NCI-H2029 treated with DMSO at 0.1 percent for 48 hours (cell line): ENCODE measurements at regions not wholly inside any gene's neighbourhood (a gene's known extent, or its start where the extent isn't known, plus 50 kb on each side); places are given as distances from the start of the nearest gene placed in this dataset.
"Not testable (repeated sequence)": the region's sequence is repeated elsewhere in the genome, so short reads cannot be mapped to it uniquely, and the experiment has no call there.

Source experiments
- DNase-seq: peaks from one replicate; lab custom pipeline; 2025; lab: John Stamatoyannopoulos, UW

DNA sequence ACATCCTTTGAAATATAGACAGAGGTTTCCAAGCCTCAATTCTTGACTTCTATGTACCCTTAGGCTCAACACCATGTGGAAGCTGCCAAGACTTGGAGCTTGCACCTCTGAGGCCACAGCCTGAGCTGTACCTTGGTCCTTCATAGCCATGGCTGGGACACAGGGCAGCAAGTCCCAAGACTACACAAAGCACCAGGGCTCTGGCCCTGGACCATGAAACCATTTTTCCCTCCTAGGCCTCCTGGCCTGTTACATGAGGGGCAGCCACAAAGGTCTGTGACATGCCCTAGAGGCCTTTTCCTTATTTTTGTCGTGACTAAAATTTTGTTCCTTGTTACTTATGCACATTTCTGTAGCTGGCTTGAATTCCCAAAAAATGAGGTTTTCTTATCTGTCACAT, 953.1 kb upstream of the ADGRL4 start:
- no peak for DNase-seq

GRCh38 chr1:79955966-79956365, 949.4 kb upstream of the ADGRL4 start:
- DNase-seq, result no peak

DNA sequence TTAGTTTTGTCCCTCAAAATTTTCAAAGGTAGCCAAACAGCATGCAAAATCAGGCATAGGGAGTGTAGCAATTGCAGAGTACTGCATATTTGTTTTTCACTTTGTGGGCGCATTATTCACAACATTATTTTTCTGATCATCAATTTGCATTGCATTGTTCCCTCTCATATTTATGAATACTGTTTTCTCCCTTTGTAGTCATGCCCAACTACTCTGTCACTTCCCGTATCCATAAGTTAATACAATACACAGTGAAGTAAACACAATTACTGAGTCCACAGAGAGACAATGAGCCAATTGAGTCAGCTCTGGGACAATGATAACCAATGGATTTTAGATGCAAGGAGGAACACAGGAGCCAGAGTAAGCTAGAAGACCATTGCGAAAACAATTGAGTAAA, 944.0 kb upstream of the ADGRL4 start:
- DNase-seq, result no peak

GRCh38 chr1:79945391-79945790, 938.9 kb upstream of the ADGRL4 start:
- DNase-seq, result no peak

DNA sequence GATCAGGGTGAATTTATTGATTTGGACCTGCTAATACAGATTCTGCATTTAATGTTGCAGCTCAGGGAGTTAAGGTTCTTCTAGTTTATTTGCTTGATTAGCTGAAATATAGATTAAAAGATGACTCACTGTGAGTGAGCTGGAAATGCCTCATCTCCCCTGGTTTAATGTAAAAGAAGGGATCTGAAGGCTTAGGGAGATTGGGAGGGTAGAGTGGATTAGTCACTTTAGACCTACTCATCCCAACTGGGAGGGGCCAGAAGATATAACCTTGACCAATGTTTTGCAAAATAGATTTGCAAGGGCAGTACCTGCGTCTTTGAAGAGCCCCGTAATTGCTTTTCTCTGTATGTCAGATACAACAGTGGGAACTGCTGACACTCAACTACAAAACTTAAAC, 922.8 kb upstream of the ADGRL4 start:
- DNase-seq, result no peak

DNA sequence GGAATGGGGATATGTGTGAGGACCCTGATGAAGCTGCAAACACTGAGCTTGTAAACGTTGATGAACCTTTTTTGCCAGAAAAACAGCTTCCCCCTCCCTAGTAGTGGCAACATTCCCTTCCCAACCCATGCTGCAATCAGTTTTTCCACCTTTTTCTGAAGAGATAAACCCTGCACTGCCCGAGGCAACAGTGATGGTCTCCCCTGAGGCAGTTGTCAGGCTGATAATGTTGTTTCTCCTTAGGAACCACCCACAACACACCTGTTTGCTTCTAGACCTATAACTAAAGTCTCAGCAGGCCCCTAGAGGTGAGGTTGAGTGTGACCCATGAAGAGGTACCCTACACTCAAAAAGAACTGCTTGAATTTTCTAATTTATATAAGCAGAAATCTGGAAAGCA, 922.4 kb upstream of the ADGRL4 start:
- DNase-seq, result no peak

DNA sequence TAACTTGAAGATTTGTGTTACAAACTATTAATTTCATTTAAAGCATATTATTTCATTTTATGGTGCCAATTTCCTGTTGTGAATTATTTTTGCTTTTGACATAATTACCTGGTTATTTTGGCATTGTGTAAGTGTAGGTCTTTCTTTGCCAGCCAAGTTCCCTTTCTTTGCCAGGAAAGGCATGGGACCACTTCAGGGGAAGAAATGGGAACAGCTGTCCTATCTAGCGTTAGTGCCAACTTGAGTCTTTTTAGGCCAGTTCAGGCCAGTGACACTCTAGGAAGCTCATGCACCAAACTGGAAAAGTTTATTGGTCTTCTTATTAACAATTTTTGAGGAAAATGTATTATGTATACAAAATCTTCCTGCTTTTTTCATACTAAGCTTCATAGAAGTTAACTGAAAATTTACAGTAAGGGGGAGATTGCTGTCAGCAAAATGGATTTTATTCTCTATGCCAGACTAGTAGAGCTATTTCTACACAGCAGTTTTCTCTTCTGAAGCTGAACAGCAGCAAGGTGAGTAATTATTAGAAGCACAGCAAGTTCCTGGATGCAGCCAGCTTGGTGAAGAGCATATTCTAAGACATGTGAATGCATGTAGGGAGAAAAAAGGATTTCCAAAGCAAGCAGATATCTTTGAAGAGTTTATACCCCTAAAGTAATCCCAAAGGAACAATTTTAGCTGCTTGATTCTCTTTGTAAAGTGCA, 914.6 kb upstream of the ADGRL4 start:
- DNase-seq, result no peak

DNA sequence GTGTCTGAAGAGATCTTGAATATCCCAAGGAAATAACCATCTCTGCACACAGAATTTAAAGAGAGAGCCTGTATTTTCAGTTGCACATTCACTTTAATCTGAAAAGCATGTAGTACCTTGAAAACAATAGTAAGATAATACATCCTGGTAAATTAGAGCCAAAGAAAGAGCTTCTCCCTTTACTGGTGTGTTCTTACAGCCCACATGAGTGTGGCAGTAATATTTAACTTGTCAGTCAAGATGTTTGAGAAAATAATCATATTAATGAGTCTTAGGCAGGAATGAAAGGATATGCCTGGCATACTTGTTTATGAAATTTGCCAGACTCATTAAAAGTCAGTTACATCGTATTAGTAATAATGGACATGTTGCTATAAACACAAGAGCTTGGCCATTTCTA, 908.4 kb upstream of the ADGRL4 start:
- DNase-seq, result no peak

DNA sequence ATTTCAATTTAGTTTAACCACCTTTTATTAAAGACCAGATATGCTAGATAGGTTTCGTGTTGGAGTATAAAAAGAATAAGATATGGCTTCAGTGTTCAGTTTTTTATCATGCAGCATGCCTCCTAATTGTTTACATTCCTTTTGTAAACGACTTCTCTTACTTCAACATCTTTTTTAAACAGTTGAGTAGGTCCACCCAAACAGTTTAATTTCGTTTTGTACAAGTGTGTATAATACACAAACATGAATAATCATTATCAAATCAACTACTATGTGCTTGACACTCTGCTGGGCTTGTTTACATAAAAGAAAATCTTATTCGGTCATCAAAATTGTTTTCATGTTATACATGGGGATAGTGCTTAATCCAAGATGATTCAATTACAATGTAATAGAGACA, 906.3 kb upstream of the ADGRL4 start:
- DNase-seq, result no peak

GRCh38 chr1:79903321-79903720, 896.8 kb upstream of the ADGRL4 start:
- no peak for DNase-seq

- no peak for DNase-seq
Measured at GRCh38 chr1:79902418-79902817, 895.9 kb upstream of the ADGRL4 start.

DNA sequence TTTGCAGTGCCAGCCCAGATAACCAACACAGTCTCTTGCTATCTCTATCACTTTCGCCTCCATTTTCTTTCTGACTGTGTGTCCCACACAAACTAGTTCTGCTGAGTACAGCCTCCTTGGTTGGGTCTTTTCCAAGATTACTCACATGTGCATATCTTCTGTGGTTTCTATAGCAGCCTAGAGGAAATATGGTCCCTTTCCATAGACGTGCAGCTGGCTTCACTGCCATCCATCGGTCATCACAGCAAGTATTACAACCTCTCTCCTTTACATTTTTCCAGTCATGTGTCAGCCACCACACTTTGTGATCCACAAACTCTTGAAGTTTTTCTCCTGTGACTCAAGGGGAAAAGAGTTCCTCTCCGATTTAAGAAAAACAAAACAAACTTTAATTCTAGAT, 893.4 kb upstream of the ADGRL4 start:
- DNase-seq, result no peak

- DNase-seq, result no peak
Measured at GRCh38 chr1:79896140-79896539, 889.6 kb upstream of the ADGRL4 start.

GRCh38 chr1:79895573-79895972, 889.0 kb upstream of the ADGRL4 start:
- no peak for DNase-seq

- DNase-seq, result not testable (repeated sequence)
Measured at GRCh38 chr1:79894129-79894528, 887.6 kb upstream of the ADGRL4 start.

DNA sequence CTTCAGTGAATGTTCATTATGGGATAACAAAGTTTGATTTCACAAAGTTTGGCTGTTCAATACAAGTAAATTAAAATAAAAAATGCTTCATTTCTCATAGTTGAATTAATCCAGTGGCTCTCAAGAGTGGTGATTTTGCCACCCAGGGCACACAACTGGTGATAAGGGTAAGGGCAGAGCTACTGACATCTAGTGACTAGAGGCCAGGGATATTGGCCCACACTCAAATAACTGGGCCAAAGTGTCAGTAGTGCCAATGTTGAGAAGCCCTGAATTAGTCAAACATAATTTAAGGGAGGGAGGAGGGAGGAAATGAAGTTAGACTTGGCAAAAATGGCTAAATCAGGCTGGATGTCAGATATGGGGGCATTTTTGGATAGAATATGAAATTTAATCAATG, 880.5 kb upstream of the ADGRL4 start:
- DNase-seq, result no peak

DNA sequence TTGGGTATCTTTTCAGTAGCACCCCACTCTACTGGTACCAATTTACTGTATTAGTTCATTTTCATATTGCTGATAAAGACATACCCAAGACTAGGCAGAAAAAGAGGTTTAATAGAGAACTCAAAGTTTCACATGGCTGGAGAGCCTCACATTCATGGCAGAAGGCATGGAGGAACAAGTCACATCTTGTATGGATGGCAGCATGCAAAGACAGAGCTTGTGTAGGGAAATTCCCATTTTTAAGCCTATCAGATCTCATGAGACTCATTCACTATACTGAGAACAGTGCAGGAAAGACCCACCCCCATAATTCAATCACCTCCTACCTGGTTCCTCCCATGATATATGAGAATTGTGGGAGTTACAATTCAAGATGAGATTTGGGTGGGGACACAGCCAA, 878.6 kb upstream of the ADGRL4 start:
- no peak for DNase-seq

- DNase-seq, result no peak
Measured at GRCh38 chr1:79877086-79877485, 870.6 kb upstream of the ADGRL4 start.

DNA sequence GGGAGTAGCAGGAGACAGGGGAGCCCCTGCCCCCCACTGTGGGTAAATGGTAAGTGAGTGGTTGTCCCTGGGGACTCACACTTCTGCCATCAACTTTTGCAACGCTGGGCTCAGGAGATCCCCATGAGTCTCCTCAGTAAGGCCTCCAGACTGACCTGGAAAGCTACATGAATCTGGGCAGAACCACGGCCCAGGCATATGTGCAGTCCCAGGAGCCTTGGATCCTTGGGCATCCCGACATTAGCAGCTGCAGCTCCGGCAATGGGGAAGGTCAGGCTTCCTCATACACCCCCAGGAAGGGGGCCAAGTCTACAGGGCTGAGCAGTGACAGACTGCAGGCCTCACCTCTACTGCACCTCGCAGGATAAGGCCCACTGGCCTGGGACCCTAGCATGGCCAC, 868.7 kb upstream of the ADGRL4 start:
- DNase-seq, result no peak

GRCh38 chr1:79874289-79874688, 867.8 kb upstream of the ADGRL4 start:
- DNase-seq, result no peak

- DNase-seq, result no peak
Measured at GRCh38 chr1:79859212-79859948, 852.9 kb upstream of the ADGRL4 start.

DNA sequence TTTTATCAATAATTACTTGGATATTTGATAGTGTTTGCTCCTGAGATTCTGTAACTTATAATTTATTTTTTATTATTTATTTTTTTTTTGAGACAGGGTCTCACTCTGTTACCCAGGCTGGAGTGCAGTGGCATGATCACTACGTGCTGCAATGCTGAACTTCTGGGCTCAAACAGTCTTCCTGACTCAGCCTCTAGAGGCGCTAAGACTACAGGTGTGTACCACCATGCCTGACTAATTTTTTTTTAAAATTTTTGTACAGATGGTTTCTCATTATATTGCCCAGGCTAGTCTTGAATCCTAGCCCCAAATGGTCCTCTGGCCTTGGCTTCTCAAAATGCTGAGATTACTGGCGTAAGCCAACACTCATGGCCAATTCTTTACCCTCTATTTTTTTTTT, 845.5 kb upstream of the ADGRL4 start:
- DNase-seq, result no peak

GRCh38 chr1:79849388-79849787, 842.9 kb upstream of the ADGRL4 start:
- no peak for DNase-seq

GRCh38 chr1:79848316-79848715, 841.8 kb upstream of the ADGRL4 start:
- no peak for DNase-seq
